ENCODE measurements at regions not wholly inside any gene's neighbourhood (a gene's known extent, or its start where the extent isn't known, plus 50 kb on each side); places are given as distances from the start of the nearest gene placed in this dataset.

DNA sequence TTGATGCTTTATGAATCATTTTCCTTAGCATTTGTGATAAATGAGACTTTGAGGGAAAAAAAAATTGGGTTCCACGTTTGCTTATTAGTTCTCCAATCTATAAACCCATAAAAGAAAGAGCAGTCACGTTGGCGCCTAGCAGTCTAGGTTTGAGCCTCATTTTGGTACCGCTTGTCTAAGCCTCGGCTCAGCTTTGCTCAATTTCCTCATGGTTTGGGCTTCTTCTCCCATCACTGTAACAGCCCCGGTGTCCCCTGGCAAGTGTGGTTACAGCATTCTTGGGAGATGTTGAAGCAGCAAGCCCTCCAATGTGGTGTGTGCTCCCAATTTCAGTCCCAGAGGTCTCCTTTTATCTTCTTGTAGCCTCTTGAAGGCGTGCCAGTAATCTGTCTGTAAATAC lies 578.4 kb downstream of the CDK5RAP2 start:
- DNase-seq (ENCODE audit: low spot score) = no peak

DNA sequence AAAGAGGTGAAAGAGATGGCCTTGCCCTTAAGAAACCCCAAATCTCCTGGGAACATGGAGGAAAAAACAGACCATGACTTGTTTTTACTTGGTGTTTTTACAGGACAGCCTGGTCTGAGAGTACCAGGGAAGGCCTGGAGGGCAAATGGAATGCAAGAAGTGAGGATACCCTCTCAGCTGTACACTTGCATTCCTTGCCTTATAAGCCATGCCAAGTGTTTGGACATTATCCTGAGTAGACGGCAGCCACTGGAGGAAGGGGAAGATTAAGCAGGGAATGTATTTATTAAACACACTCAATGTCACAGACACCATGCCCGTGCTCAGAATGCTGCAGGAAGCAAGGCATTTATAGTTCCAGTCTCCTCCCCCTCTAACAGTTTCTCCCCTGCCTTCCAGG lies 581.4 kb downstream of the CDK5RAP2 start:
- no peak for DNase-seq (ENCODE audit: low spot score)

DNA sequence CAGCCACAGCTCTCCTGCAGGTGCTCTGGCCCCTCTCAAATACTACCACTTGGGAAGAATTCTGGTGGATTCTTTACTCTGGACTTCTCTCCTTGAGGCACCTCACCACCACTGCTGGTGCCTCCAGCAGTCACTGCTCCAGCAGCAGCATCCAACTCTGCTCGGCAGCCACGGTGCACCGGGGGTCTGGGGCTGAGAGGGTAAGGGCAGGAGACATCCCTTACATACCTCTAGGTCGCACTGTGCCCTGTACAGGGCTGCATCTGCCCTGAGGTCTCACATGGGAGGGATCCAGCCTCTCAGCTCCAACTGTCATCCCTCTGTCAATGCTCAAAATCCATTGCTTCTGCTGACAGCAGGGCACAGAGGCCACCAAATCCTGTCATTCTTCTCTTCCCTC lies 588.2 kb downstream of the CDK5RAP2 start:
- no peak for DNase-seq (ENCODE audit: low spot score)

DNA sequence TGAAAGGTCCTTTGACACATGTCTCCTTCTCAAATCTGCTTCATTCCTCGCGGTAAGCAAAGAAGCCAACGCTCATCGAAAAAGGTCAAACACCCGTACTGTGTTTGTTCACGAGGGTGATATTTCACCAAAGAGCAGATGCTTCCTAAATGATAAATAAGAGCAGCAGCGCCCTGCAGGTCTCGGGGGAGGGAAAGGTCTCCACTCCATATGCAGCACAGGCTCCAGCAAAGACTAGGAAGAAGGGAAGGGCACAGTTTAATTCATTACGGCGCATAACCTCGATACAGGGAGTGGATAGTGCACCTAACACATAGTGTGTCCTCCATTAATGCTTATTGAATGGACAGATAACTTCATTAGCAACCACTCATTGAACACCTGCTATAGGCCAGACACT lies 593.3 kb downstream of the CDK5RAP2 start:
- DNase-seq (ENCODE audit: low spot score) = no peak

DNA sequence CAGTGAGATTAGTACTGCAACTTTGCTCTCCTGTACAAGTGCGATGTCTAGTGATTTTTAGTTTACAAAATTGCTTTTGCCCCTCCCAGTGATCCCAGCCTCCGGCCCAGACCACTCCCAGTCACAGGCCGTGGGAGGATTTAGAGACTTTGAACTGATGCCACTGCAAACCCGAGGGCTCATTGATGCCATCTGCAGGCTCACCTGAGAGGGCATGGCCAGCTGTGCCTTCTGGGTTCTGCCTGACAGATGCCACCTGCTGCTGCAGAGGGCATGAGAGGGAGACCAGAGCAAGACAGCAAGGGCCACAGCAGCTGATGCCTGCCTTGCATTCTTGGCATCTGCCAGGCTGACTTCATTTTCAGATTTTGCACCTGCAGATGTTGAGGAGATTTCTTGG lies 593.8 kb downstream of the CDK5RAP2 start:
- no peak for DNase-seq (ENCODE audit: low spot score)

DNA sequence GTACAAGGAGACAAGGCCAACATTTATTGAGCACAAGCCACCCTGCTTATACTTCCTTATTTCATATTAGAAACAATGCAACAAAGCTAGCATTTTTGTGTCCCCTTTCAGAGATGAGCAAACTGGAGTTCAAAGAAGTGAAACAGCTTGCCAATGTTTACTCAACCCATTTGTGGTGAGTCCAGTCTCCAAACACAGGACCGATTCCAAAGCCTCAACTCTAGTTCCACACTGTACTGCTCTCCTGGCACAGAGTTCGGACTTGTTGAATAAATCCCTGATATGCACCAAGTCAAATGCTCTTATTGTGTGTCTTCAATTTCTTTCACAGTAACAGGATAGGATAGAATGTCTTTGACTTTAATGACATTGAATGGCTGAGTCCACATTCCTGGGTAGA lies 604.8 kb upstream of the BRINP1 start:
- DNase-seq (ENCODE audit: low spot score) = no peak

DNA sequence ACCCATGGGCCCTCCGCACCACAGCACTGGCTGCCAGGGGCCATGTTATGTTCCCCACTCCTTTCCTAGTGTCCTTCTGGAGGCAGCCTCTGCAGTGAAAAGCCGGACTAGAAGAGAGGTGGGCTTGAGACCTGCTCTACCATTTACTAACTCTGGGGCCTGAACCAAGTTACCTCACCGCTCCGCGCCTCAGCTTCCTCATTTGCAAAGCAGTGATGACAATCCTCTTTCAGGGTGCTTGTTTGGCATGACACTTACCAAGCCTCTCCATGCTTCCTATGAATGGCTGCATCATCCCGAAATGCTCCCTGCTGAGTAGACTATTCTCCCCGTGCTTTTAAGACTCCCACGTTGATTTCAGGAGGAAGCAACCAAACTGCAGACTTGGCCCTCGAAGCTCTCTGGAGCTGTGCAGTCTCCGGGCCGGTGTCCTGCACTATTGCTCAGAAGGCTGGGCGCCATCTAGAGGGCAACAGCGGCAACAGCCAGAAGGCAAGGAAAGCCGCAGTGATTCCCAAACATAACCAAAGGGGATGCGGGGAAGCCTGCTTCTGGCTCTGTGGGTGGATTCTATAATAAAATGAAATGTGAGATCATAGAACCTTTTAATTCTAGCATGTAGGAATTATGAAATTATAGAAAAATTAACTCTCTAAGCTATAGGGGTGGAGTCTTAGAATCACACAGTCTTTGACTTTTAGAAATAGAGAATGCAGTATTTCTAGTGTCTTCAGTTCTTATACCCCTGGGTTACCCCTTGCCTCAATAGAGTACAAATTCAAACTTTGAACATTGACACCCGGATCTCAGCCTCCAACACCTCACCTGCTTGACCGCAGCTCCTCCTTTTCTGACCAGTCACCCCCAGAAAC lies 599.8 kb upstream of the BRINP1 start:
- peak; percentile 86 for DNase-seq (ENCODE audit: low spot score)

DNA sequence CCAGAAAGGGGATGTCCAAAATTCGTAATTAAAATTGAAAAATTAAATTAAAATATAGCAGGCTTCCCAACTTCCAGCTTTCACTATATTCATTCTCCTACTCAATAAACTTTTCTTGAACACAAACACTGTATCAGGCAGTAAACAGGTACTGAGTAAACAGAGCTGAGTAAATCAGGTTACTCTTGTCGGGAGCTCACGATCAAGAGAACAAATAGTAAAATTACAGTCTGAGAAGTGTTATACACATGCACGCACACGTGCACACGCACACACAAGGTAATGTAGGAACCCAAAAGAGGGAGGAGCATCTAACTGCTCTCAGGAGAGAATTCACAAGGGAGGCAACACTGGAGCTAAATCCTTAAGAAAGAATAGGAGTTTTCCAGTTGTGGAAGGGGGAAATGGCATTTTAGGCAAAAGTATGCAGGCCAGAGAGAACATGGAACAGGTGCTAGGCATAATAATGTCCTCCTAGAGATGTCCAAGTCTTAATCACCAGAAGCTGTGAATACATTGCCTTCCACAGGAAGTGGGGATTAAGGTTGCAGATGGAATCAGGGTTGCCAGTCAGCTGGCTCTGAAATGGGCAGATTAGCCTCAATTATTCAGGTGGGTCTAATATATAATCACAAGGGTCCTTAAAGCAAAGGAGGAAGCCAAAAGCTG lies 598.8 kb upstream of the BRINP1 start:
- no peak for DNase-seq (ENCODE audit: low spot score)

DNA sequence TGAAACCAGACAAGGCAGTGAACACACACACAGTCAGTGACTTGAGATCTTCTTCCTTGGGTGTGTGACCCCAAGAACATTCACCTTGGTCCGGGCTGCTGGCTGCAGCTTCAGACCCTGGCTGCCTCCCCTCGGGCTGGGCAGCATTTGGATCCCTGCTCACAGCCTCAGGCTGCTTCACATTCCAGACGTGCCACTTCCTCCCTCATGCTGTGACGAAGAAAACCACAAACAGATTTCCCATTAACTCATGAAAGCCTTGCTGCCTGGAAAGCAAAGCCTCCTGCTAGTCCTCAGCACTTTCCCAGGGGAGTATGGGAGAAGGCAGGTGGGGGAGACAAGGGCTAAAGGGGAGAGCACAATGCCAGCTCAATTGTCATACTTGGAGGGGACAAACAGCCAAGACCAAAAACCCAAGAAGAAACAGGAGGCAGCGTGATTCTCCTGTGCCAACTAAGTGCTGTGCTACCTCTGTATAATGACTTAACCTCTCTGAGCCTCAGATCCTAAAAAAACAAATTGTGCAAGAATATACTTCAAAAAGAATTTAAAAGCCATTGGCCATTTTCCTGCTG lies 594.6 kb upstream of the BRINP1 start:
- peak; percentile 77 for DNase-seq (ENCODE audit: low spot score)

DNA sequence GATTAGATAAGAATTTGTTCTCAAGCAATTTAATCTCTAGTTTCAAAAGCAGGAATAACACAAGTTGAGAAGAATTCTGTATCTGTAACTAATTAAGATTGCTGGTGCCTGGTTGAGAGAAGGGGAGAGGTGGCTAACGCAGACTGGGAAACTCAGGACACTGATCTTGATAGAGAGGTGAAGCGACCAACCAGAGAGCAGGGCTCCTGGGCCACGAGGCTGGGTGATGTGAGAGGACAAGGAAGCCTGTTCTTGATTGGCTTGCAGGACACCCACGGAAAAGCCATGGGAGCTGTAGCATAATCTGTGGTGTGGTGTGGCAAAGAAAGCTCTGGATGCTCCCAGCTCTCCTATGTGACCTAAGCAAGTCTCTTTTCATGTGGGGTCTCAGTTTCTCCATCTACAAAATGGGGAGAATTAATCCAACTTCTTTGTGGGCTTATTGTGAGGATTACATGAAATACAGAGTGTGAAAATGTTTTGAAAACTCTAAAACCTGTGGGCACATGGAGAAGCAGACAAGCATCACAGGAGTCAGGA lies 594.1 kb upstream of the BRINP1 start:
- peak; percentile 31 for DNase-seq (ENCODE audit: low spot score)

DNA sequence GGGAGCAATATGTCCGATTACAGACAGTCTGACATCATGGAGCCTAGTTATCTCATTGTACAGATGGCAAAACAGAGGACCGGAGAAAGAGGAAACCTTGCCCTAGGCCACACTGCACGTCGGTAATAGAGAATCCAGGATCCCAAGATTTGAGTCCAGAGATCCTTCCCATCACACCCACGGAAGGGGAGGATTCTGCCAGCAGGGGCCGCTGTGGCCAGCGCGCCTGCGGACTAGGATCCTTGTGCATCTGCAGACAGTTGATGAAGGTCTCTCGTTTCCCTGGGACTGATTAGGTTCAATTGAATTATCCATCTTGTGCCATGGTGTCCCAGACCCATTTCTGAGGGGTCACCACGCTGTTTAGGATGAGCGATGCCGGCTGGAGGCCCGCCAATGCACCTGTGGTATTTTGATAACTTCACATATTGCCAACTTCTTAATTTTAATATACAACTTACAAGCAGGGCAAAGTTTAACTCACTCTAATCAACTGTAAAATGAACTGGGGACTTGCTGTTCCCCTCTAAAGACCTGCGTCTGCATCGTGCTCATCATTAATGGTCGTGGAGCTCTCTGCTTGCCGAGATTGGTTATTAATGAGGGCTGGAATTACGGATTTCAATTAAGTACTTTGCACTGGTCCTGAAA lies 592.7 kb upstream of the BRINP1 start:
- peak; percentile 73 for DNase-seq (ENCODE audit: low spot score)

DNA sequence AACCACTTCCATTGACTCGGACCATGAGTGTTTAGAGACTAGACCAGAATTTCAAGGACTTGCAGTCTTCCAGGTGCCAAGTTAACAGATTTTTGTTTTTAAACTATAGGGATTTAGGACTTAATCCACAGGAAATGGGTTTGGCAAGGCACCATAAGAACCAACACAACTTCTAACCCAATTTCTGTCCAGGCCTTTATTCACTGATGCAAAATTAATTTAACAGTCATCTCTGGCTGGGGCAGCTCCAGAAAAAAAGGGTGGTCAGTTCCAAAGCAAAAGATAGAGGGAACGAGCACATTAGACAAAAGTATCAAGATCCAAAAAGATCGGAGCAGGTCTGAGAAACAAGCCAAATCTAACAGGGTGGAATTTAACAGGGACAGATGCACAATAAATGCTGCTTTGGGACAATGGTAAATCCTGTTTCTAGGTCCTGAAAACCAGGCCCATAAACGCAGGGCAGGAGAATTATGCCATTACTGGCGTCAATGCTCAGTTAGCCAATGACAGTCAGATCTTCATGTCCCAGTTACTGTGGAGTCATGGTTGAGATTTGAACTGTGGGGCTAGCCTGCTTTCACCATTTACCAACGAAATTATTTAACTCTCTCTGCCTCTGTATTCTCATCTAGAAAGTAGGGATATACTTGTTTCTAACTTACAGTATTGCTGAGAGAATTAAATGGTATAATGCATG lies 590.8 kb upstream of the BRINP1 start:
- no peak for DNase-seq (ENCODE audit: low spot score)

DNA sequence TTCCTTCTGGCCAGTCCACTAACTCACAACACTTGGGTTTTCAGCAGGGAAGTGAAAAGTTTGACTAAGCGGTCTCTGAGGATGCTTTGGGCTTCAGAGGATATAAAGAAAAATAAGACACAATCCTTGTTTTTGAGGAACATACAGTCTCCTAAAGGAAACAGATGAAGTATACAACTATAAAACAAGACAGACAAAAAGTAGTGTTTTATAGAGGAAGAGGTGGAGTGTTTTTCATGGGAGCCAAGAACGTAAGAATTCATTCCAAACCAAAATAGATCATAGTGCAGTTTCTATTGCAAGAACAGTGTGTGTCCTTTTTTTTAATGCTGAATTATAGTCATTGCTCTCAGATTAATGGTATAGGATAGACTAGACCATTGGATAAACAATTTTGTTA lies 586.9 kb upstream of the BRINP1 start:
- no peak for DNase-seq (ENCODE audit: low spot score)

DNA sequence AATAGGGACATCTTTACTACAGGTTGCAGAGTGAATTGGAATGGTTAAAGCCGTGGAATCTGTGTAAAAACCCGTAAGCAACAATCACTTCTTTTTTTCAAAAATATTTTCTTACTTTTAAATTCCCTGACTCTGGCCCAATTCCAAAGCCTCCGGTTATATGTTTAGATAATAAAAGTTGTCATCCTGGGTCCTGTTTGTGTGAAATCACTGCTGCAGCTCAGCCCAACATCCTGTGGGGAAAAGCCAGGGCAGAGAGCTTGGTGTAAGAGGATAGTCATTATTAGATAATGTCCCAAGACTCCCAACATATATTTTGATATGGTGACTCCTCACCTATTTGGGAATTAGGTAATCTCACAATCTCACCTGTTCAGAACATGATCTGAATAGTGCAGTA lies 586.0 kb upstream of the BRINP1 start:
- DNase-seq (ENCODE audit: low spot score) = no peak

DNA sequence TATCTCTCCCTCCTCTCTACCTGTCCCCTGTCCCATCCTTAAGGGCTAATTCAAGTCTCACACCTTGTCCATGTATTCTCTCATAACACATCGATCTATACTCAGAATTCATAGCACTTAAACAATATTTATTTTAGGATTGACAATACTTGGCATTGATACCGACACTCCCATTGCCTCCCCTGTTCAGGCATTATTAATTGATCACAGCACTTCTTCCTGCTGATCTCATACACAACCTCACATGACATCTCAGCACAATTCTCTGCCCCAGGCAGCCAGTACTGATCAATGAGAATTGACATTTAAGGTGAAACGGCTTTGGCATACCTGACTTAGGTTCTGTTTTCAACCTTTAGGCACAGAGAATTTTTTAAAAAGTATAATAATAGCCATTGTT lies 582.4 kb upstream of the BRINP1 start:
- DNase-seq (ENCODE audit: low spot score) = no peak

DNA sequence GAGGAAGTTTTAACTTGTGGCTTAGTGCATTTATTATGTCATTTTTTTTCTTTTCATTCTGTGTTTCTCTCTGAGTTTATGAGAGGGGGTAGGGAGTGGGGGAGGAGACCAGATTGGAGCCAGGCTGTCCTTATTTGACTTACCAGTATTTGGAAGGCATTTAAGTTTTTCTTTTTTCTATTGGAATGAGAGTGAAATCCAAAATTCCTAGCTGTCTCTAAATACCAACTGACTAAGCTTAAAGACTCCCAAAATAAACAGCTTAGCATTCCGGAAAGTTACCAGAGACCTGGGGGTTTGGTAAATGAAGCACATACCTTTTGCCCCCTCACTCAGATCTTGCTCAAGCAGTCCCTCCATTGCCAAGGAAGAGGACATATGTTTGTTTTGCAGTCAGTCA lies 581.9 kb upstream of the BRINP1 start:
- no peak for DNase-seq (ENCODE audit: low spot score)

DNA sequence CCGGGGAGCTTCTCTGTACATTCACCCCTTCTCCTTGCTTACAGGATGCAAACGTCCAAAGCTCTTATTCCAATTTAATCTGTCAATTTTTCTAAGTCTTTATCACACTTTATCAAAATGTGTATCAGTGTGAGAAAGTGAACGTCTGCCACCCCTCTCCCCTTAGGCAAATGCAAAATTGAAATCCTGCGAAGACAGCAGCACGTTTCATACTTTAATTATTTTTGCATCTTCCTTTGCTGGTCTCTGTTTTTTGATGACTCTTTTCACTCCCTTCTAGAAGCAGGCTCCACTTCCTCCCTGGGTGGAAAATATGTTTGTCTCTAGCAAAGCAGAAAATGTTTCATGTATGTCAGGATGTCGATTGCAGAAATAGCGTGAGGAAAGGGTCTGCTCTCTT lies 576.5 kb upstream of the BRINP1 start:
- DNase-seq (ENCODE audit: low spot score) = no peak

DNA sequence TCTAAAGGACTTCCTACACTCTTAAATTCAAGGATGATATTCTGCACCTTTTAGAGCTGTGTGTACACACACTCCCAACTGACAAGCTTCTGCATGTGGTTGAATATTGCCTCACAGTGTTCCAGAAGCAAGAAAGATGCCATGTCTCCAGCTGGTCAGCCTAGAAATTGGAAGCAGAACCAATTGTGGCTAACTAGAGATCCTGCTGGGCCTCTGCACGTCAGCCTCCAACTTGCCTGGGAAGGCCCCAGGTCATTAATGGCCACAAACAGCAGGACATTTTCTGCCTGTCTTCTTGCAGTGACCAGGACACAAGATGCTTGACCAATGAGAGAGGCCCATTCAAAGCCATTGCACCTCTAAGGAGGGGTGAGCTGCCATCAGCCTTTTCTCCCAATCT lies 571.9 kb upstream of the BRINP1 start:
- DNase-seq (ENCODE audit: low spot score) = no peak

DNA sequence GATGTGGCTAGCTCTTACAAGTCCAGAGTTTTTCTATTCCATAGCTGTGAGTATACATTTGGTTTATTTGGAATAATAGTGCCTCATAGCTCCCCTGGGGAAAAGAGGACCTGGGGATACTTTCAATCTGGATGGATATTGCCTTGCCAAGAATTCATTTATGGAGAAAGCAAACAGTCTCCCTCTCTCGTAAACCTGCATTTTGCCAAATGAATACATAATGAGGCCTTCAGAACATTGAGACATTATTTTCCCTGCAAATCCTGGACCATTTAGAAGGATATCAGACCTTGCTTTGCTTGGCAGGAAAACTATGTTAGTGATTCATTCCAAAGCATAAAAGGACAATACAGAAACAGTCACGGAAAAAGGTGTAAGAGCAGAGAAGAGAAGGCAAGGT lies 569.6 kb upstream of the BRINP1 start:
- DNase-seq (ENCODE audit: low spot score) = no peak

DNA sequence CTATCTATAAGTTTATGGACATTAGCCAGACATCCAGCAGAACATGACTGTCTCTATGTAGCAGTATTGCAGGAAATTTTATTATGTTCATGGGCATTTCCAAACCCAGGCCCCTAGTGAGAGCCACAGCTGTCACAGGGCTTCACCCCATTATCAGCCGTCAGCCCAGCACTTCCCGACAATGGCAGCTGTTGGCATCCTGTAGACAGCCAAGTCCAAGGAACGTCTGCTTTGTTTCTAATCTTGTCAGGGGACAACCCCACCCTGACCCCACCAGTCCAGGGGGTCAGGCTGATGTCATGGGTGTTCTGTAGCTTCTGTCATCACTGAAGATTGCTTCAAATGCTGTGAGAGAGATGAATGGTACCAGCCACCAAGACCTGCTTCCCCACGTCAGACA lies 565.3 kb upstream of the BRINP1 start:
- no peak for DNase-seq (ENCODE audit: low spot score)

DNA sequence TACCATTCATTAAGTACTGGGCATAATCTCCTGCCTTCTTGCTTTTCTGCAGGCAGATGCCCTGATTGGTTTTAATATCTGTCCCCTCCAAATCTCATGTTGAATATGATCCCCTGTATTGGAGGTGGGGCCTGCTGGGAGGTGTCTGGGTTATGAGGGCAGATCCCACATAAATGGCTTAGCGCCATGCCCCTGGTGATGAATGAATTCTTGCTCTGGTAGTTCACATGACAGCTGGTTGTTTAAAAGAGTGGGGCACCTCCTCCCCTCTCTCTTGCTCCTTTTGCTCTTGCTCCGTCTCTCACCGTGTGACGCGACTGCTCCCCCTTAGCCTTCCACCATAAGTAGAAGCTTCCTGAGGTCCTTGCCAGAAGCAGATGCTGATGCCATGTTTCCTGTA lies 564.0 kb upstream of the BRINP1 start:
- DNase-seq (ENCODE audit: low spot score) = no peak

DNA sequence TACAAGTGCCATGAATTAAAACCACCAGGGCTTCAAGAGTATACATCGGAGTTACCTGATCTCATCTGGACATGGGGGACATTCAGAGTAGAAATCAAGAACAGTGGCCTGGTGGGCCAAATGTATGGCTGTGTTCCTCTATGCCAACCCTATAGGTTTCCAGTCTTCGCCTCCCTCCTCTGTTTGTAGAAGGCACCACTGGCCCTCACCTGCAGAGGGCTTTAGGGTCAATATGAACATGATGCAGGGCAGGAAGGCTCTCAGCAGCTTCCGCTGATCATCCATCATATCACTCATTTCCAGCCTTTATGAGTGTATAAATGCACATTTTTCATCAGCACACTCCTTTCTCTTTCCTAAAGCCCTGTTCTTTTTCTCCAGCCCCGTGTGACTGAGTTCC lies 555.5 kb upstream of the BRINP1 start:
- DNase-seq (ENCODE audit: low spot score) = no peak
